ENCODE measurements at regions not wholly inside any gene's neighbourhood (a gene's known extent, or its start where the extent isn't known, plus 50 kb on each side); places are given as distances from the start of the nearest gene placed in this dataset.
A peak's percentile ranks its signal among the peaks of the same experiment; 100 is the strongest.

- no peak for DNase-seq
- Histone ChIP-seq H3K4me3 (no peak overlapping the region), H3K36me3 (peaks cover 32% of the 10 kb centered on the region), H3K9me3 (no peaks in the 10 kb centered on the region), H3K27me3 (no peaks in the 10 kb centered on the region)
Measured at GRCh38 chr3:159887168-159887567, 101.5 kb upstream of the IL12A start.

GRCh38 chr3:159887911-159888310 lies 100.7 kb upstream of the IL12A start:
- H3K4me3 ChIP-seq = no peak overlapping the region
- H3K9me3 ChIP-seq = no peaks in the 10 kb centered on the region
- DNase-seq = no peak
- H3K27me3 ChIP-seq = no peaks in the 10 kb centered on the region
- H3K36me3 ChIP-seq = peaks cover 35% of the 10 kb centered on the region

GRCh38 chr3:159892171-159892795 lies 96.4 kb upstream of the IL12A start:
- Histone ChIP-seq H3K36me3 (peaks cover 44% of the 10 kb centered on the region), H3K27me3 (no peaks in the 10 kb centered on the region), H3K4me3 (no peak overlapping the region), H3K9me3 (no peaks in the 10 kb centered on the region)
- DNase-seq = no peak

- H3K36me3 ChIP-seq = peaks cover 45% of the 10 kb centered on the region
Measured at GRCh38 chr3:159892801-159893200, 95.8 kb upstream of the IL12A start.

GRCh38 chr3:159894386-159894785 lies 94.2 kb upstream of the IL12A start:
- no peaks in the 10 kb centered on the region for H3K27me3 ChIP-seq
- no peak overlapping the region for H3K4me3 ChIP-seq
- H3K36me3 ChIP-seq = peaks cover 45% of the 10 kb centered on the region
- H3K9me3 ChIP-seq = no peaks in the 10 kb centered on the region
- no peak for DNase-seq

More at GRCh38 chr3:159892801-159893200, 95.8 kb upstream of the IL12A start:
- Histone ChIP-seq H3K4me3 (no peak overlapping the region), H3K27me3 (no peaks in the 10 kb centered on the region), H3K9me3 (no peaks in the 10 kb centered on the region)
- DNase-seq = no peak

GRCh38 chr3:159895430-159895829 lies 93.2 kb upstream of the IL12A start:
- Histone ChIP-seq H3K36me3 (peaks cover 50% of the 10 kb centered on the region), H3K27me3 (no peaks in the 10 kb centered on the region), H3K9me3 (no peaks in the 10 kb centered on the region), H3K4me3 (no peak overlapping the region)
- no peak for DNase-seq

GRCh38 chr3:159896543-159896942 lies 92.1 kb upstream of the IL12A start:
- Histone ChIP-seq H3K27me3 (no peaks in the 10 kb centered on the region), H3K4me3 (no peak overlapping the region), H3K9me3 (no peaks in the 10 kb centered on the region), H3K36me3 (peaks cover 50% of the 10 kb centered on the region)
- DNase-seq = no peak

- peaks cover 43% of the 10 kb centered on the region for H3K36me3 ChIP-seq
- DNase-seq = peak; percentile 41
- H3K9me3 ChIP-seq = no peaks in the 10 kb centered on the region
- no peaks in the 10 kb centered on the region for H3K27me3 ChIP-seq
- no peak overlapping the region for H3K4me3 ChIP-seq
Measured at GRCh38 chr3:159897331-159898075, 91.1 kb upstream of the IL12A start.

- H3K9me3 ChIP-seq = no peaks in the 10 kb centered on the region
- DNase-seq = no peak
- no peaks in the 10 kb centered on the region for H3K27me3 ChIP-seq
- H3K36me3 ChIP-seq = peaks cover 40% of the 10 kb centered on the region
- no peak overlapping the region for H3K4me3 ChIP-seq
Measured at GRCh38 chr3:159898147-159898546, 90.5 kb upstream of the IL12A start.

- H3K27me3 ChIP-seq = no peaks in the 10 kb centered on the region
- no peak for DNase-seq
- peaks cover 32% of the 10 kb centered on the region for H3K36me3 ChIP-seq
- no peaks in the 10 kb centered on the region for H3K9me3 ChIP-seq
- H3K4me3 ChIP-seq = no peak overlapping the region
Measured at GRCh38 chr3:159899166-159899565, 89.5 kb upstream of the IL12A start.

GRCh38 chr3:159902546-159903314 lies 85.9 kb upstream of the IL12A start:
- H3K4me3 ChIP-seq = no peak overlapping the region
- no peaks in the 10 kb centered on the region for H3K27me3 ChIP-seq
- H3K9me3 ChIP-seq = no peaks in the 10 kb centered on the region
- H3K36me3 ChIP-seq = peaks cover 22% of the 10 kb centered on the region
- no peak for DNase-seq

- Histone ChIP-seq H3K4me3 (no peak overlapping the region), H3K36me3 (peaks cover 9% of the 10 kb centered on the region), H3K9me3 (no peaks in the 10 kb centered on the region), H3K27me3 (no peaks in the 10 kb centered on the region)
- DNase-seq = no peak
Measured at GRCh38 chr3:159904455-159904854, 84.2 kb upstream of the IL12A start.

- H3K36me3 ChIP-seq = peaks cover 7% of the 10 kb centered on the region
- no peaks in the 10 kb centered on the region for H3K9me3 ChIP-seq
- no peak overlapping the region for H3K4me3 ChIP-seq
- no peaks in the 10 kb centered on the region for H3K27me3 ChIP-seq
- peak; percentile 71 for DNase-seq
Measured at GRCh38 chr3:159904911-159905310, 83.7 kb upstream of the IL12A start.

GRCh38 chr3:159907828-159908227 lies 80.8 kb upstream of the IL12A start:
- Histone ChIP-seq H3K4me3 (no peak overlapping the region), H3K9me3 (no peaks in the 10 kb centered on the region), H3K27me3 (no peaks in the 10 kb centered on the region), H3K36me3 (no peaks in the 10 kb centered on the region; the same call in 1 of the 2 replicates)
- DNase-seq = no peak

- H3K9me3 ChIP-seq = no peaks in the 10 kb centered on the region
- no peaks in the 10 kb centered on the region for H3K27me3 ChIP-seq
- H3K4me3 ChIP-seq = peak overlapping the region; percentile 36
- DNase-seq = peak; percentile 20
- no peaks in the 10 kb centered on the region; the same call in 1 of the 2 replicates for H3K36me3 ChIP-seq
Measured at GRCh38 chr3:159910991-159911663, 77.5 kb upstream of the IL12A start.

- H3K27me3 ChIP-seq = no peaks in the 10 kb centered on the region
- H3K4me3 ChIP-seq = peak overlapping the region; percentile 36
- no peaks in the 10 kb centered on the region; the same call in 1 of the 2 replicates for H3K36me3 ChIP-seq
- H3K9me3 ChIP-seq = no peaks in the 10 kb centered on the region
- no peak for DNase-seq
Measured at GRCh38 chr3:159911664-159912037, 77.0 kb upstream of the IL12A start.

All from MG63 (cell line).